HT-29 (cell line): ENCODE measurements at regions not wholly inside any gene's neighbourhood (a gene's known extent, or its start where the extent isn't known, plus 50 kb on each side); places are given as distances from the start of the nearest gene placed in this dataset.
"Not testable (repeated sequence)": the region's sequence is repeated elsewhere in the genome, so short reads cannot be mapped to it uniquely, and the experiment has no call there.

Experiments
- DNase-seq: peaks from one replicate; pipeline ENCODE4 v3.0.0-alpha.2; 2015; ENCODE audit warnings: low spot score

GRCh38 chr6:119501798-119502483 lies 152.4 kb upstream of the MAN1A1 start:
- no peak for DNase-seq

- DNase-seq = no peak
These were observed 150.2 kb upstream of the MAN1A1 start for GRCh38 chr6:119499797-119500196.

GRCh38 chr6:119497988-119498727 lies 148.6 kb upstream of the MAN1A1 start:
- no peak for DNase-seq

GRCh38 chr6:119495230-119495683 lies 145.7 kb upstream of the MAN1A1 start:
- peak; percentile 30 for DNase-seq

- DNase-seq = peak; percentile 12
These were observed 144.4 kb upstream of the MAN1A1 start for GRCh38 chr6:119493980-119494379.

- DNase-seq = not testable (repeated sequence)
These were observed 141.6 kb upstream of the MAN1A1 start for GRCh38 chr6:119491112-119491511.

GRCh38 chr6:119490050-119490449 lies 140.5 kb upstream of the MAN1A1 start:
- DNase-seq = not testable (repeated sequence)

GRCh38 chr6:119484598-119484997 lies 135.0 kb upstream of the MAN1A1 start:
- peak; percentile 74 for DNase-seq

- DNase-seq = no peak
These were observed 134.3 kb upstream of the MAN1A1 start for GRCh38 chr6:119483908-119484307.

GRCh38 chr6:119482850-119483285 lies 133.3 kb upstream of the MAN1A1 start:
- no peak for DNase-seq

- DNase-seq = no peak
These were observed 132.4 kb upstream of the MAN1A1 start for GRCh38 chr6:119481976-119482375.

- DNase-seq = no peak
These were observed 131.5 kb upstream of the MAN1A1 start for GRCh38 chr6:119480961-119481497.

- DNase-seq = peak; percentile 5
These were observed 130.5 kb upstream of the MAN1A1 start for GRCh38 chr6:119479860-119480655.

GRCh38 chr6:119476554-119476953 lies 127.0 kb upstream of the MAN1A1 start:
- DNase-seq = no peak

GRCh38 chr6:119476024-119476423 lies 126.5 kb upstream of the MAN1A1 start:
- no peak for DNase-seq

- no peak for DNase-seq
These were observed 121.5 kb upstream of the MAN1A1 start for GRCh38 chr6:119470893-119471542.

GRCh38 chr6:119467488-119468081 lies 118.0 kb upstream of the MAN1A1 start:
- no peak for DNase-seq

GRCh38 chr6:119466226-119466625 lies 116.7 kb upstream of the MAN1A1 start:
- DNase-seq = no peak

GRCh38 chr6:119463081-119463626 lies 113.6 kb upstream of the MAN1A1 start:
- DNase-seq = no peak

- no peak for DNase-seq
These were observed 111.6 kb upstream of the MAN1A1 start for GRCh38 chr6:119461187-119461586.
